GM12878 (cell line): ENCODE measurements at regions not wholly inside any gene's neighbourhood (a gene's known extent, or its start where the extent isn't known, plus 50 kb on each side); places are given as distances from the start of the nearest gene placed in this dataset.

Source experiments
- ATAC-seq: fragments of 200-7000 bp; cut with Tn5 transposase; 3 replicates; pipeline ENCODE4 v1.9.1; 2020; ENCODE audit warnings: mild to moderate bottlenecking, moderate library complexity
- BruUV-seq: library from RNA; stranded (reverse); fragments of 400-500 nt; replicated peaks from 2 replicates; lab custom pipeline; 2021; lab: Mats Ljungman, UMichigan
- CTCF ChIA-PET: fragments of 300-600 bp; sonication (Branson Sonifier 250); formaldehyde crosslinking; extraction: SDS; loops from one replicate; lab custom pipeline; 2021; ENCODE audit warnings: inconsistent platforms; lab: Yijun Ruan, JAX
- POLR2A ChIA-PET: fragments of 350-600 bp; formaldehyde crosslinking; extraction: SDS; loops from one replicate; lab custom pipeline; 2021; ENCODE audit warnings: inconsistent platforms; lab: Charles Lee
- RAD21 ChIA-PET: fragments of 300-600 bp; sonication (Branson Sonifier 250); formaldehyde crosslinking; loops from one replicate; lab custom pipeline; 2023; ENCODE audit warnings: antibody characterized with exemption; ENCODE audit not compliant: unreplicated experiment; lab: Charles Lee
- SMC1A ChIA-PET: fragments of 300-600 bp; sonication (Branson Sonifier 250); formaldehyde crosslinking; loops from one replicate; lab custom pipeline; 2023; ENCODE audit not compliant: unreplicated experiment, uncharacterized antibody; lab: Charles Lee
- DNase-seq: peaks from one replicate; pipeline ENCODE4 v3.0.0-alpha.2; 2011; ENCODE audit warnings: low read depth, low spot score
- FAIRE-seq: peaks from 3 replicates; lab custom pipeline; 2011; peaks lifted over from hg19 to GRCh38; lab: Jason Lieb, UNC
- H2AFZ ChIP-seq: 2 replicates; pipeline ENCODE4 v1.6.0; 2011; ENCODE audit warnings: low read depth, low read length, control low read depth; ENCODE audit not compliant: control insufficient read depth
- H3K27ac ChIP-seq: 2 replicates; pipeline ENCODE4 v1.5.1; 2011; ENCODE audit warnings: control low read depth; ENCODE audit not compliant: control insufficient read depth, insufficient read depth
- H3K27me3 ChIP-seq, 2 experiments: replicated peaks in 1 of 2; 2 replicates each; pipeline versions ENCODE4 v1.6.0 to v1.6.1; 2011; ENCODE audit warnings: low read length in 1 of 2; ENCODE audit not compliant: control insufficient read depth in 2 of 2, insufficient read depth in 2 of 2
- H3K36me3 ChIP-seq, 2 experiments: 2 replicates each; pipeline ENCODE4 v1.5.1; 2011; ENCODE audit warnings: low read length in 1 of 2; ENCODE audit not compliant: control insufficient read depth in 2 of 2, insufficient read depth in 2 of 2
- H3K4me1 ChIP-seq: 2 replicates; pipeline ENCODE4 v1.6.1; 2011; ENCODE audit warnings: mild to moderate bottlenecking, low read length, moderate library complexity, mixed read lengths; ENCODE audit not compliant: control insufficient read depth, insufficient read depth
- H3K4me2 ChIP-seq: 2 replicates; pipeline ENCODE4 v1.6.0; 2011; ENCODE audit warnings: control low read depth; ENCODE audit not compliant: control insufficient read depth, insufficient read depth
- H3K4me3 ChIP-seq: fragments of 200-600 bp; sonication (generic); 2 replicates; pipeline ENCODE4 v1.5.1; 2016
- H3K79me2 ChIP-seq: 2 replicates; pipeline ENCODE4 v1.6.0; 2011; ENCODE audit warnings: low read length; ENCODE audit not compliant: control insufficient read depth, insufficient read depth
- H3K9ac ChIP-seq: 2 replicates; pipeline ENCODE4 v1.8.0; 2011; ENCODE audit warnings: low read length, control low read depth, mixed read lengths; ENCODE audit not compliant: control insufficient read depth, insufficient read depth
- H3K9me3 ChIP-seq: replicated peaks from 3 replicates; pipeline ENCODE4 v1.5.1; 2011; ENCODE audit warnings: mild to moderate bottlenecking, low read length; ENCODE audit not compliant: control insufficient read depth, insufficient read depth
- H4K20me1 ChIP-seq: 2 replicates; pipeline ENCODE4 v1.6.0; 2011; ENCODE audit not compliant: control insufficient read depth, insufficient read depth
- BACH1 ChIP-seq: fragments of 450-650 bp; IDR thresholded peaks from 2 replicates; pipeline ENCODE4 v1.6.1; 2017; ENCODE audit warnings: mild to moderate bottlenecking, borderline replicate concordance
- EGR1 ChIP-seq, 2 experiments: IDR thresholded peaks; 1 replicate in 1 of 2; 2 replicates in 1 of 2; pipeline ENCODE4 v1.6.1; 2011 to 2012; ENCODE audit warnings: low read depth in 2 of 2, low read length in 2 of 2, borderline replicate concordance in 1 of 2, mild to moderate bottlenecking in 1 of 2, moderate library complexity in 1 of 2
- EP300 ChIP-seq, 2 experiments: fragments of 150-350 bp in 1 of 2; IDR thresholded peaks; 2 replicates each; pipeline ENCODE4 v1.6.1; 2011 to 2012; ENCODE audit warnings: low read depth in 2 of 2, low read length in 2 of 2, borderline replicate concordance in 1 of 2, improper control_type of control experiment in 1 of 2, inconsistent platforms in 1 of 2; ENCODE audit not compliant: control insufficient read depth in 1 of 2
- FOS ChIP-seq: IDR thresholded peaks from 3 replicates; pipeline ENCODE4 v1.6.1; 2011; ENCODE audit warnings: borderline replicate concordance; ENCODE audit not compliant: insufficient read length; ENCODE audit errors: extremely low read depth
- KDM1A ChIP-seq: fragments of 200-600 bp; sonication (generic); IDR thresholded peaks from 2 replicates; pipeline ENCODE4 v1.6.1; 2016; ENCODE audit warnings: borderline replicate concordance
- NBN ChIP-seq: fragments of 450-650 bp; IDR thresholded peaks from 2 replicates; pipeline ENCODE4 v1.6.1; 2016
- PML ChIP-seq: IDR thresholded peaks from 2 replicates; pipeline ENCODE4 v1.6.1; 2012; ENCODE audit warnings: low read length, inconsistent platforms
- WGBS: methylation state at CpG from one replicate; pipeline ENCODE4 v1.1.6; 2016; ENCODE audit warnings: low lambda C conversion rate; ENCODE audit not compliant: insufficient replicate concordance, insufficient coverage; ENCODE audit errors: missing lambda C conversion rate; 5-methylcytosine and 5-hydroxymethylcytosine counted together
- in situ Hi-C: fragments of 300-500 bp; cut with MboI; formaldehyde crosslinking; loops from 9 replicates; pipeline ENCODE4 v1.14.3; 2018; ENCODE audit warnings: mixed read lengths
- intact Hi-C: fragments of 100-400 bp; cut with micrococcal nuclease; formaldehyde crosslinking; loops from one replicate; pipeline ENCODE4 v1.14.2; 2022; ENCODE audit not compliant: unreplicated experiment
- TF ChIP-seq, protein P1 (sequence below): IDR thresholded peaks from 2 replicates; pipeline ENCODE4 v1.6.1; 2012; ENCODE audit warnings: low read length, inconsistent platforms
- TF ChIP-seq, protein P2 (sequence below): fragments of 450-650 bp; IDR thresholded peaks from 2 replicates; pipeline ENCODE4 v1.6.1; 2017; ENCODE audit warnings: borderline replicate concordance

- no peaks in the 10 kb centered on the region for H3K9me3 ChIP-seq
- POLR2A ChIA-PET = no interaction called here
- FAIRE-seq = no peak
- no peaks in the 10 kb centered on the region for H4K20me1 ChIP-seq
- in situ Hi-C loops (no loop called here), intact Hi-C loops (no loop called here)
- WGBS = 39% methylated on average over 6 of the region's 6 CpGs
- H2AFZ ChIP-seq = no peak overlapping the region
- TF ChIP-seq FOS = no peak
- no peak for TF ChIP-seq BACH1
- no peak for TF ChIP-seq KDM1A
- no peak for TF ChIP-seq PML
- no peak for TF ChIP-seq EP300 (IDR thresholded peaks at IDR 0.05; ENCODE audit: borderline replicate concordance in 1 of 2, control insufficient read depth in 1 of 2, low read depth in 2 of 2, low read length in 2 of 2)
- TF ChIP-seq NBN = no peak
- TF ChIP-seq, protein P1, sequence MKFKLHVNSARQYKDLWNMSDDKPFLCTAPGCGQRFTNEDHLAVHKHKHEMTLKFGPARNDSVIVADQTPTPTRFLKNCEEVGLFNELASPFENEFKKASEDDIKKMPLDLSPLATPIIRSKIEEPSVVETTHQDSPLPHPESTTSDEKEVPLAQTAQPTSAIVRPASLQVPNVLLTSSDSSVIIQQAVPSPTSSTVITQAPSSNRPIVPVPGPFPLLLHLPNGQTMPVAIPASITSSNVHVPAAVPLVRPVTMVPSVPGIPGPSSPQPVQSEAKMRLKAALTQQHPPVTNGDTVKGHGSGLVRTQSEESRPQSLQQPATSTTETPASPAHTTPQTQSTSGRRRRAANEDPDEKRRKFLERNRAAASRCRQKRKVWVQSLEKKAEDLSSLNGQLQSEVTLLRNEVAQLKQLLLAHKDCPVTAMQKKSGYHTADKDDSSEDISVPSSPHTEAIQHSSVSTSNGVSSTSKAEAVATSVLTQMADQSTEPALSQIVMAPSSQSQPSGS = no peak
- TF ChIP-seq, protein P2, sequence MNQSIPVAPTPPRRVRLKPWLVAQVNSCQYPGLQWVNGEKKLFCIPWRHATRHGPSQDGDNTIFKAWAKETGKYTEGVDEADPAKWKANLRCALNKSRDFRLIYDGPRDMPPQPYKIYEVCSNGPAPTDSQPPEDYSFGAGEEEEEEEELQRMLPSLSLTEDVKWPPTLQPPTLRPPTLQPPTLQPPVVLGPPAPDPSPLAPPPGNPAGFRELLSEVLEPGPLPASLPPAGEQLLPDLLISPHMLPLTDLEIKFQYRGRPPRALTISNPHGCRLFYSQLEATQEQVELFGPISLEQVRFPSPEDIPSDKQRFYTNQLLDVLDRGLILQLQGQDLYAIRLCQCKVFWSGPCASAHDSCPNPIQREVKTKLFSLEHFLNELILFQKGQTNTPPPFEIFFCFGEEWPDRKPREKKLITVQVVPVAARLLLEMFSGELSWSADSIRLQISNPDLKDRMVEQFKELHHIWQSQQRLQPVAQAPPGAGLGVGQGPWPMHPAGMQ = no peak
- TF ChIP-seq EGR1 (IDR thresholded peaks at IDR 0.05; ENCODE audit: borderline replicate concordance in 1 of 2, low read depth in 2 of 2, low read length in 2 of 2) = no peak
- SMC1A ChIA-PET = no interaction called here
- BruUV-seq = no TSS peak
- RAD21 ChIA-PET = no interaction called here
- no peak overlapping the region for H3K27ac ChIP-seq
- no peak overlapping the region for H3K4me2 ChIP-seq
- no peak overlapping the region for H3K9ac ChIP-seq
- ATAC-seq = no peak
- CTCF ChIA-PET = interaction anchor here (1.3 kb wide), 1 partner anchor 11 kb away, joined by 4 read pairs; no protein-coding TSS in a partner anchor
- no peaks in the 10 kb centered on the region for H3K27me3 ChIP-seq
- no peak overlapping the region for H3K4me3 ChIP-seq
- no peaks in the 10 kb centered on the region for H3K79me2 ChIP-seq
- H3K36me3 ChIP-seq = no peaks in the 10 kb centered on the region
- H3K4me1 ChIP-seq = no peaks in the 10 kb centered on the region
- no peak for DNase-seq
Observed at GRCh38 chr10:118528426-118528825, 67.0 kb downstream of the PRLHR start.
